ENCODE measurements at regions not wholly inside any gene's neighbourhood (a gene's known extent, or its start where the extent isn't known, plus 50 kb on each side); places are given as distances from the start of the nearest gene placed in this dataset.

- TF ChIP-seq RXRA (IDR thresholded peaks at IDR 0.05; ENCODE audit: insufficient read depth, low read depth, low read length) (no peak), SUZ12 (IDR thresholded peaks at IDR 0.05; ENCODE audit: low read length) (no peak)
These were observed 572.0 kb downstream of the UTRN start (continued) for GRCh38 chr6:144857086-144857485.

All from H1 (cell line).